Mammary epithelial cell (primary cell): ENCODE measurements at regions not wholly inside any gene's neighbourhood (a gene's known extent, or its start where the extent isn't known, plus 50 kb on each side); places are given as distances from the start of the nearest gene placed in this dataset.

Source experiments
- EZH2 ChIP-seq: IDR thresholded peaks from 2 replicates; pipeline ENCODE4 v1.6.1; 2012; ENCODE audit warnings: low read length, inconsistent platforms, borderline replicate concordance
- TF ChIP-seq, protein P1 (sequence below), 2 donors: IDR thresholded peaks in 1 of 2; conservative IDR thresholded peaks in 1 of 2; 2 replicates each; pipeline ENCODE4 v1.5.1; 2011 to 2012; ENCODE audit warnings: inconsistent platforms in 2 of 2, low read length in 2 of 2, mild to moderate bottlenecking in 2 of 2, control low read depth in 1 of 2, low read depth in 1 of 2; ENCODE audit not compliant: insufficient read depth in 1 of 2; ENCODE audit errors: extremely low read depth in 1 of 2

DNA sequence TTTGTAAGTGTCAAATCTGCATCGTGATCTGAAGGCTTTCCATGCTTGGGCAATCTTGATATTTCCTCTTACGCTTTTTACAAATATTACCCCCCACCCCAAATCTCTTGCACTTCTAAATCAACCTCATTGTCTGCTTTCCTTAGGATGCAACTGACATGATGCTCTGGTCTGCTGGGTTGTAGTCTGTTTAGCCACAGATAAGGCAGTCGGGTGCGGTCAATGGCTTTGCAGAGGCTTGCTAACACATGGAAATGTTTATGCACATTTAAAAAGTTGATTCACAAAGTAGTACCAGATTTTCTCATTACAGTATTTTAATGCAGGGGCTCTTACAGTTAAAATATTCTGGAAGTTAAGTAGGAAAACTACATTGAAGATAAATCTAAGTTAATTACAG is 172.5 kb downstream of the BAMBI start:
- TF ChIP-seq, protein P1, sequence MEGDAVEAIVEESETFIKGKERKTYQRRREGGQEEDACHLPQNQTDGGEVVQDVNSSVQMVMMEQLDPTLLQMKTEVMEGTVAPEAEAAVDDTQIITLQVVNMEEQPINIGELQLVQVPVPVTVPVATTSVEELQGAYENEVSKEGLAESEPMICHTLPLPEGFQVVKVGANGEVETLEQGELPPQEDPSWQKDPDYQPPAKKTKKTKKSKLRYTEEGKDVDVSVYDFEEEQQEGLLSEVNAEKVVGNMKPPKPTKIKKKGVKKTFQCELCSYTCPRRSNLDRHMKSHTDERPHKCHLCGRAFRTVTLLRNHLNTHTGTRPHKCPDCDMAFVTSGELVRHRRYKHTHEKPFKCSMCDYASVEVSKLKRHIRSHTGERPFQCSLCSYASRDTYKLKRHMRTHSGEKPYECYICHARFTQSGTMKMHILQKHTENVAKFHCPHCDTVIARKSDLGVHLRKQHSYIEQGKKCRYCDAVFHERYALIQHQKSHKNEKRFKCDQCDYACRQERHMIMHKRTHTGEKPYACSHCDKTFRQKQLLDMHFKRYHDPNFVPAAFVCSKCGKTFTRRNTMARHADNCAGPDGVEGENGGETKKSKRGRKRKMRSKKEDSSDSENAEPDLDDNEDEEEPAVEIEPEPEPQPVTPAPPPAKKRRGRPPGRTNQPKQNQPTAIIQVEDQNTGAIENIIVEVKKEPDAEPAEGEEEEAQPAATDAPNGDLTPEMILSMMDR (conservative IDR thresholded peaks at IDR 0.05 in 1 of 2, IDR thresholded peaks at IDR 0.05 in 1 of 2; ENCODE audit: extremely low read depth in 1 of 2, insufficient read depth in 1 of 2, low read depth in 1 of 2, low read length in 2 of 2) = no peak
- TF ChIP-seq EZH2 = no peak
